ENCODE measurements at regions not wholly inside any gene's neighbourhood (a gene's known extent, or its start where the extent isn't known, plus 50 kb on each side); places are given as distances from the start of the nearest gene placed in this dataset.
A peak's percentile ranks its signal among the peaks of the same experiment; 100 is the strongest.
"Not testable (repeated sequence)": the region's sequence is repeated elsewhere in the genome, so short reads cannot be mapped to it uniquely, and the experiment has no call there.

GRCh38 chr14:78010688-78011087 lies 159.5 kb upstream of the NRXN3 start:
- ATAC-seq (ENCODE audit: low FRiP score) (no peak), DNase-seq (no peak)
- WGBS, 2 donors: 55 to 61% methylated on average over 4 of the region's 4 CpGs
- Histone ChIP-seq H3K4me1 (ENCODE audit: control insufficient read depth in 1 of 2, insufficient read depth in 2 of 2, low read length in 2 of 2) (no peaks in the 10 kb centered on the region), H3K27me3 (ENCODE audit: control insufficient read depth in 1 of 2, insufficient read depth in 2 of 2, low read length in 1 of 2) (no peaks in the 10 kb centered on the region), H3K4me3 (ENCODE audit: low read length in 2 of 2) (no peak overlapping the region), H3K27ac (ENCODE audit: low read depth in 1 of 2, low read length in 2 of 2) (no peak overlapping the region), H3K36me3 (ENCODE audit: control insufficient read depth in 1 of 2, insufficient read depth in 2 of 2, low read length in 1 of 2) (no peaks in the 10 kb centered on the region), H3K9me3 (ENCODE audit: control insufficient read depth, low read length) (no peaks in the 10 kb centered on the region)
- intact Hi-C loops (cut with DNase I): no loop called here

GRCh38 chr14:78013911-78014310 lies 156.3 kb upstream of the NRXN3 start:
- H3K4me3 ChIP-seq (ENCODE audit: low read length in 2 of 2); H3K27me3 ChIP-seq (ENCODE audit: control insufficient read depth in 1 of 2, insufficient read depth in 2 of 2, low read length in 1 of 2); intact Hi-C loops (cut with DNase I); H3K9me3 ChIP-seq (ENCODE audit: control insufficient read depth, low read length); DNase-seq; ATAC-seq (ENCODE audit: low FRiP score); H3K36me3 ChIP-seq (ENCODE audit: control insufficient read depth in 1 of 2, insufficient read depth in 2 of 2, low read length in 1 of 2); H3K27ac ChIP-seq (ENCODE audit: low read depth in 1 of 2, low read length in 2 of 2); H3K4me1 ChIP-seq (ENCODE audit: control insufficient read depth in 1 of 2, insufficient read depth in 2 of 2, low read length in 2 of 2): not testable (repeated sequence)
- 95 to 96% methylated on average over 15 to 22 of the region's 22 CpGs for WGBS, 2 donors

DNA sequence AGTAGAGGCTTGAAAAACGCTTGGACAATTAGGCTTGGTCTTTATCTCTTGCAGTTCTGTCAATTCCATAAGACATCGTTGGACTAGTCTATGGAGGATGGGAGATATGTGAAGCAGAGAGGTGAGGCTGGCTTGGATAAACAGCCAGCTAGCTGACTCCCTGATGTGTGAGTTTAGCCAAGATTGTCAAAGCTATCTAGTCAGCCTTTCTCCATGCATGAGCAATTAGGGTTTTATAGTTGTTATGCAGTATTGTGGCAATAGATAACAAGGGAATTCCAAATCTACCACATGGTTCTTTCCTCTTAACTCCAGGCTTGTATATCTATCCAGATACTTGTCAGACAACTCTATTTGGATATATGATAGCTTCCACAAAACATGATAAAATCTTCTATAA lies 153.6 kb upstream of the NRXN3 start:
- no peak for DNase-seq
- H3K36me3 ChIP-seq (ENCODE audit: control insufficient read depth in 1 of 2, insufficient read depth in 2 of 2, low read length in 1 of 2): no peaks in the 10 kb centered on the region
- no peaks in the 10 kb centered on the region for H3K4me1 ChIP-seq (ENCODE audit: control insufficient read depth in 1 of 2, insufficient read depth in 2 of 2, low read length in 2 of 2)
- ATAC-seq (ENCODE audit: low FRiP score): no peak
- WGBS, 2 donors: 62 to 73% methylated on average over 2 of the region's 2 CpGs
- no peaks in the 10 kb centered on the region for H3K9me3 ChIP-seq (ENCODE audit: control insufficient read depth, low read length)
- no peak overlapping the region for H3K4me3 ChIP-seq (ENCODE audit: low read length in 2 of 2)
- intact Hi-C loops (cut with DNase I): no loop called here
- H3K27ac ChIP-seq (ENCODE audit: low read depth in 1 of 2, low read length in 2 of 2): no peak overlapping the region
- no peaks in the 10 kb centered on the region for H3K27me3 ChIP-seq (ENCODE audit: control insufficient read depth in 1 of 2, insufficient read depth in 2 of 2, low read length in 1 of 2)

DNA sequence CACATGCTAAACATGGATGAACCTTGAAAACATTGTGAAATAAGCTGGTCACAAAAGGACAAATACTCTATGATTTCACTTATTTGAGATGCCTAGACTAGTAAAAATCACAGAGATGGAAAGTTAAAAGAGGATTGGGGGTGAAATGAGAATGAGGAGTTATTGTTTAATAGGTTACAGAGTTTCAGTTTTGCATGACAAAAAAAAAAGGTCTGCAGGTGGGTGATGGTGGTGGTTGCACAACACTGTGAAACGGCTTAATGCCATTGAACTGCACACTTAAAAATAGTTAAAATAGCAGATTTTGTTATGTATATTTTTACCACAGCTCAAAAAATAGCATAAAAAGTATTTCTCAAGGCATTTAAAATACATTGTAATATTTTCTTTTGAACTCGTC lies 151.9 kb upstream of the NRXN3 start:
- DNase-seq (no peak), ATAC-seq (ENCODE audit: low FRiP score) (no peak)
- Histone ChIP-seq H3K9me3 (ENCODE audit: control insufficient read depth, low read length) (peaks cover 2% of the 10 kb centered on the region), H3K4me3 (ENCODE audit: low read length in 2 of 2) (no peak overlapping the region), H3K4me1 (ENCODE audit: control insufficient read depth in 1 of 2, insufficient read depth in 2 of 2, low read length in 2 of 2) (no peaks in the 10 kb centered on the region), H3K27me3 (ENCODE audit: control insufficient read depth in 1 of 2, insufficient read depth in 2 of 2, low read length in 1 of 2) (no peaks in the 10 kb centered on the region), H3K27ac (ENCODE audit: low read depth in 1 of 2, low read length in 2 of 2) (no peak overlapping the region), H3K36me3 (ENCODE audit: control insufficient read depth in 1 of 2, insufficient read depth in 2 of 2, low read length in 1 of 2) (no peaks in the 10 kb centered on the region)
- intact Hi-C loops (cut with DNase I): no loop called here
- WGBS, 2 donors: 30 to 36% methylated on average over 2 of the region's 2 CpGs

GRCh38 chr14:78022059-78022458 lies 148.1 kb upstream of the NRXN3 start:
- Histone ChIP-seq H3K27ac (ENCODE audit: low read depth in 1 of 2, low read length in 2 of 2) (no peak overlapping the region), H3K9me3 (ENCODE audit: control insufficient read depth, low read length) (peaks cover 2% of the 10 kb centered on the region), H3K36me3 (ENCODE audit: control insufficient read depth in 1 of 2, insufficient read depth in 2 of 2, low read length in 1 of 2) (no peaks in the 10 kb centered on the region), H3K4me3 (ENCODE audit: low read length in 2 of 2) (no peak overlapping the region), H3K27me3 (ENCODE audit: control insufficient read depth in 1 of 2, insufficient read depth in 2 of 2, low read length in 1 of 2) (no peaks in the 10 kb centered on the region), H3K4me1 (ENCODE audit: control insufficient read depth in 1 of 2, insufficient read depth in 2 of 2, low read length in 2 of 2) (no peaks in the 10 kb centered on the region)
- peak in 1 of 2 donors; percentile 61 for DNase-seq
- 42 to 45% methylated on average over 5 of the region's 5 CpGs for WGBS, 2 donors
- no peak for ATAC-seq (ENCODE audit: low FRiP score)
- intact Hi-C loops (cut with DNase I): no loop called here

- no peak overlapping the region for H3K27ac ChIP-seq (ENCODE audit: low read depth in 1 of 2, low read length in 2 of 2)
- no peak for ATAC-seq (ENCODE audit: low FRiP score)
Observed at GRCh38 chr14:78023112-78023511, 147.1 kb upstream of the NRXN3 start.

GRCh38 chr14:78028471-78028870 lies 141.7 kb upstream of the NRXN3 start:
- no peak overlapping the region for H3K4me3 ChIP-seq (ENCODE audit: low read length in 2 of 2)
- H3K9me3 ChIP-seq (ENCODE audit: control insufficient read depth, low read length): no peaks in the 10 kb centered on the region
- 52 to 58% methylated on average over 1 of the region's 1 CpG for WGBS, 2 donors
- DNase-seq (no peak), ATAC-seq (ENCODE audit: low FRiP score) (no peak)
- intact Hi-C loops (cut with DNase I): no loop called here
- no peaks in the 10 kb centered on the region for H3K36me3 ChIP-seq (ENCODE audit: control insufficient read depth in 1 of 2, insufficient read depth in 2 of 2, low read length in 1 of 2)
- H3K27ac ChIP-seq (ENCODE audit: low read depth in 1 of 2, low read length in 2 of 2): no peak overlapping the region
- no peaks in the 10 kb centered on the region for H3K27me3 ChIP-seq (ENCODE audit: control insufficient read depth in 1 of 2, insufficient read depth in 2 of 2, low read length in 1 of 2)
- no peaks in the 10 kb centered on the region for H3K4me1 ChIP-seq (ENCODE audit: control insufficient read depth in 1 of 2, insufficient read depth in 2 of 2, low read length in 2 of 2)

More at GRCh38 chr14:78023112-78023511, 147.1 kb upstream of the NRXN3 start:
- WGBS, 2 donors: 76 to 93% methylated on average over 2 of the region's 2 CpGs
- Histone ChIP-seq H3K36me3 (ENCODE audit: control insufficient read depth in 1 of 2, insufficient read depth in 2 of 2, low read length in 1 of 2) (no peaks in the 10 kb centered on the region), H3K4me3 (ENCODE audit: low read length in 2 of 2) (no peak overlapping the region), H3K4me1 (ENCODE audit: control insufficient read depth in 1 of 2, insufficient read depth in 2 of 2, low read length in 2 of 2) (no peaks in the 10 kb centered on the region), H3K27me3 (ENCODE audit: control insufficient read depth in 1 of 2, insufficient read depth in 2 of 2, low read length in 1 of 2) (no peaks in the 10 kb centered on the region), H3K9me3 (ENCODE audit: control insufficient read depth, low read length) (peaks cover 2% of the 10 kb centered on the region)
- intact Hi-C loops (cut with DNase I): no loop called here
- DNase-seq: no peak

DNA sequence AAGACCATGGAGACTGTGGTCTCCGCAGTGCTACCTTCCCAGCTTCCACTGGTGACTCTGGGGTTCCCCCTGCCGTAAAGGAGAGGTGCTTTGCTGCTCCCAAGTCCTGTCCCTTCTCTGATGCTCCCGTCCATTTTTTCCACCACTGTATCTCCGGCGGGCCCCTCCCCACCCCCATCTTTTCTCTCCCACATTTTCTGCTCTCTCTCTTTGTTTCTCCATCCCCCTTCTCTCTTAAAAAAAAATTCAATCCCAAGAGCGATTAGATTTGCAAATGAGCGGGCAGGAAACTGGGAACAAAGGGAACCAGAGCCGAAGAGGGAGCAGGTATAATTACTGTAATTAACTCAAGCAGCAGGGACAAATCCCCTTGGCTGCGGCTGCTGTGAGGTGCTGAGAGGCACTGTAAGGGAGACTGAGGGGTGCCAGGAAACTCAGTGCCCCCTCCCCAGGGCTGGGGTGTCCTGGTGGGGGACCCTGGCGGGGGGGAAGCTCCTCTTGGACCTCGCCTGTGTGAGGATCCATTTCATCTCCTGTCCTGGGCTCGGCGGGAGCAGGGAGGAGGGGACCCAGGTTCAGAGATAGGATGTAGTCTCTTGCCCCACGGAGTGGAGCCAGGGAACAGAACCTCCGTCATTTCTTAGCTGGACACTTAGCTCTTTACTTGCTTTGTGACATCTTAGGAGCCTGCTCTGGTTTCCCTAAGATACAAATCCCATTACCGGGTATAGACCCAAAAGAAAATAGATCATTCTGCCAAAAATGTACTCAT lies 140.4 kb upstream of the NRXN3 start:
- DNase-seq (no peak), ATAC-seq (ENCODE audit: low FRiP score) (no peak)
- Histone ChIP-seq H3K36me3 (ENCODE audit: control insufficient read depth in 1 of 2, insufficient read depth in 2 of 2, low read length in 1 of 2) (no peaks in the 10 kb centered on the region), H3K4me1 (ENCODE audit: control insufficient read depth in 1 of 2, insufficient read depth in 2 of 2, low read length in 2 of 2) (no peaks in the 10 kb centered on the region), H3K27me3 (ENCODE audit: control insufficient read depth in 1 of 2, insufficient read depth in 2 of 2, low read length in 1 of 2) (no peaks in the 10 kb centered on the region), H3K9me3 (ENCODE audit: control insufficient read depth, low read length) (no peaks in the 10 kb centered on the region), H3K27ac (ENCODE audit: low read depth in 1 of 2, low read length in 2 of 2) (no peak overlapping the region), H3K4me3 (ENCODE audit: low read length in 2 of 2) (no peak overlapping the region)
- 22 to 24% methylated on average over 16 of the region's 16 CpGs for WGBS, 2 donors
- intact Hi-C loops (cut with DNase I): no loop called here

GRCh38 chr14:78043349-78043748 lies 126.8 kb upstream of the NRXN3 start:
- WGBS, 2 donors: 18 to 30% methylated on average over 1 of the region's 1 CpG
- no peak for ATAC-seq (ENCODE audit: low FRiP score)

More at GRCh38 chr14:78043349-78043748, 126.8 kb upstream of the NRXN3 start:
- no peak for DNase-seq
- Histone ChIP-seq H3K4me3 (ENCODE audit: low read length in 2 of 2) (no peak overlapping the region), H3K36me3 (ENCODE audit: control insufficient read depth in 1 of 2, insufficient read depth in 2 of 2, low read length in 1 of 2) (no peaks in the 10 kb centered on the region), H3K4me1 (ENCODE audit: control insufficient read depth in 1 of 2, insufficient read depth in 2 of 2, low read length in 2 of 2) (no peaks in the 10 kb centered on the region), H3K27me3 (ENCODE audit: control insufficient read depth in 1 of 2, insufficient read depth in 2 of 2, low read length in 1 of 2) (no peaks in the 10 kb centered on the region), H3K27ac (ENCODE audit: low read depth in 1 of 2, low read length in 2 of 2) (no peak overlapping the region), H3K9me3 (ENCODE audit: control insufficient read depth, low read length) (no peaks in the 10 kb centered on the region)
- intact Hi-C loops (cut with DNase I): no loop called here

Data from aorta (tissue), 5 donors.